ENCODE measurements at regions not wholly inside any gene's neighbourhood (a gene's known extent, or its start where the extent isn't known, plus 50 kb on each side); places are given as distances from the start of the nearest gene placed in this dataset.
A peak's percentile ranks its signal among the peaks of the same experiment; 100 is the strongest.

GRCh38 chr14:101445278-101445677, 116.0 kb upstream of the DIO3 start:
- TF ChIP-seq POLR2A (IDR thresholded peaks at IDR 0.05) (no peak), CTCF (IDR thresholded peaks at IDR 0.05) (no peak)
- intact Hi-C loops (cut with DNase I; ENCODE audit: low total_unique reads) = no loop called here
- no peak for DNase-seq (ENCODE audit: low spot score in 2 of 2)
- 89 to 91% methylated on average over 4 of the region's 4 CpGs for WGBS, 2 donors
- no peak overlapping the region for H3K4me3 ChIP-seq (ENCODE audit: low read depth, poor library complexity, severe bottlenecking)

- intact Hi-C loops (cut with DNase I; ENCODE audit: low total_unique reads) = no loop called here
- TF ChIP-seq CTCF (IDR thresholded peaks at IDR 0.05) (no peak), POLR2A (IDR thresholded peaks at IDR 0.05) (no peak)
- 77 to 78% methylated on average over 10 of the region's 10 CpGs for WGBS, 2 donors
- no peak overlapping the region for H3K4me3 ChIP-seq (ENCODE audit: low read depth, poor library complexity, severe bottlenecking)
- no peak for DNase-seq (ENCODE audit: low spot score in 2 of 2)
These were observed 114.8 kb upstream of the DIO3 start for GRCh38 chr14:101446387-101446969.

GRCh38 chr14:101449114-101449513, 112.2 kb upstream of the DIO3 start:
- TF ChIP-seq POLR2A (IDR thresholded peaks at IDR 0.05) (no peak), CTCF (IDR thresholded peaks at IDR 0.05) (no peak)
- intact Hi-C loops (cut with DNase I; ENCODE audit: low total_unique reads) = no loop called here
- no peak for DNase-seq (ENCODE audit: low spot score in 2 of 2)
- no peak overlapping the region for H3K4me3 ChIP-seq (ENCODE audit: low read depth, poor library complexity, severe bottlenecking)
- WGBS, 2 donors = 34 to 54% methylated on average over 7 of the region's 7 CpGs

GRCh38 chr14:101451166-101451565, 110.1 kb upstream of the DIO3 start:
- H3K4me3 ChIP-seq (ENCODE audit: low read depth, poor library complexity, severe bottlenecking) = no peak overlapping the region
- no peak for TF ChIP-seq CTCF (IDR thresholded peaks at IDR 0.05)
- no peak for TF ChIP-seq POLR2A (IDR thresholded peaks at IDR 0.05)
- DNase-seq (ENCODE audit: low spot score in 2 of 2) = no peak
- intact Hi-C loops (cut with DNase I; ENCODE audit: low total_unique reads) = no loop called here
- WGBS, 2 donors = 76 to 85% methylated on average over 3 of the region's 3 CpGs

GRCh38 chr14:101453225-101453624, 108.1 kb upstream of the DIO3 start:
- DNase-seq (ENCODE audit: low spot score in 2 of 2) = no peak
- WGBS, 2 donors = 50 to 51% methylated on average over 7 of the region's 7 CpGs
- no peak for TF ChIP-seq POLR2A (IDR thresholded peaks at IDR 0.05)
- TF ChIP-seq CTCF (IDR thresholded peaks at IDR 0.05) = no peak
- intact Hi-C loops (cut with DNase I; ENCODE audit: low total_unique reads) = no loop called here
- no peak overlapping the region for H3K4me3 ChIP-seq (ENCODE audit: low read depth, poor library complexity, severe bottlenecking)

GRCh38 chr14:101454229-101454628, 107.1 kb upstream of the DIO3 start:
- no peak overlapping the region for H3K4me3 ChIP-seq (ENCODE audit: low read depth, poor library complexity, severe bottlenecking)
- WGBS, 2 donors = 76 to 79% methylated on average over 4 of the region's 4 CpGs
- no peak for TF ChIP-seq CTCF (IDR thresholded peaks at IDR 0.05)
- no peak for TF ChIP-seq POLR2A (IDR thresholded peaks at IDR 0.05)
- intact Hi-C loops (cut with DNase I; ENCODE audit: low total_unique reads) = no loop called here
- peak in 1 of 2 donors; percentile 66 for DNase-seq (ENCODE audit: low spot score in 2 of 2)
